DMS79 treated with DMSO at 0.1 percent for 48 hours (cell line): ENCODE measurements at regions not wholly inside any gene's neighbourhood (a gene's known extent, or its start where the extent isn't known, plus 50 kb on each side); places are given as distances from the start of the nearest gene placed in this dataset.

Source experiments
- DNase-seq: peaks from one replicate; lab custom pipeline; 2025; lab: John Stamatoyannopoulos, UW

DNA sequence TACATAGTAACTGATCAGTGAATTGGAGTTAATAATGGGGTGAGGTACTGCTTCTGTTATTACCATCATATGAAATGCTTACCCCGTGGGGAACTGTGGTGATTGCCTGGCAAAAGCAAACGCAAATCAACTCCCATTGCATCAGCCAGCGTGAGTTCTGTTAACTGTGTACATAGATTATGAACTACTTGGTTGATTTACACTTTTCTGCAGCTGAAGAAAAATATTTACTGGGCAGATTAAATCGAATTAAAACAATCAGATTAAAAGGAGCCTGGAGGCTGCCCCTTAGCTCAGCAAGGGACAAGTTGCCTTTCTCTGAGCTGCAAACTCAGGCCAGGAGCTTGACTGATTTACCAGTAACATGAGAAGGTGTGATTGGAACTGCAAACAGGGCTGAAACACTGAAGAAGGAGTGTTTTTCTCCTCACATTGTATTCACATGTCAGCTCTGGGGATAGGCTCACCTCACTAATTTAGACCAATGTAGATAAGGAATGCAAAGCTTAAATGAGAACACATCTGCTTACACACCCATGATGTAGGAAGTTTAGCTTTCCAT lies 220.1 kb downstream of the OSR1 start:
- DNase-seq = no peak

DNA sequence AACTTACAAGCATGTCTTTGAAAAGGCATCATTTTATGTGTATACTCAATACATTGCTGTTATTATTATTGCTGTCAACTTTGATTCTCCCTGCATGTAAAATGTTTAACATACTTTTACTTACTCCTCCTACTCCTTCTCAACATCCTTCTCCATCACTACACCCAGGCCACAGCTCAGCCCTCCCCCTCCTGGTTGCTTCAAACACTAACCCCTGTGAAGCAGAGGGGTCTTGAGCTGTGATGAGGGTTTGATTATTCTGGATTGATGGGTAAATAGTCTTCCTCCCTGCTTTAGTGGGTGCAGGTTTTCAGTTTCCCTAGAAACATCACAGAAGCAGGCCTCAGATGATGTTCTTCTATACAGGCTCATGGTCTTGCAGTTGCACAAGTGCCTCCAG lies 221.0 kb downstream of the OSR1 start:
- no peak for DNase-seq

DNA sequence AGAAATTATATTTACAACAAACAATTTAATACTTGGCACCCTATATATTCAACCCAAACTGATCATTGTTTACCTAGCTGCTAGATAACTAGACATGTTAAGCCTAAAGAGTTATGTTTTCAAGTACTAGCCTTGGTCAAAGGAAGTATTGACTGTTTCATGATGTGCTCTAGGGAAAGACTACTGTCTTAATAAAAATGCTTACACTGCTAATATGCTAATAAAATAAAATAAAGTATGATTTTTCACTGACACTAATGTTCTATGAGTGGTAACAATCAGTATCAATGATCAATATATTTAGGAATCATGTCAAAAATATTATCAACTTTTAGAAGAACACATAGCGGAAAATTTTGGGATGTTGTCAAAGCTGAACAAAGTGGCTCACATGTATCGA lies 225.5 kb downstream of the OSR1 start:
- DNase-seq = no peak

DNA sequence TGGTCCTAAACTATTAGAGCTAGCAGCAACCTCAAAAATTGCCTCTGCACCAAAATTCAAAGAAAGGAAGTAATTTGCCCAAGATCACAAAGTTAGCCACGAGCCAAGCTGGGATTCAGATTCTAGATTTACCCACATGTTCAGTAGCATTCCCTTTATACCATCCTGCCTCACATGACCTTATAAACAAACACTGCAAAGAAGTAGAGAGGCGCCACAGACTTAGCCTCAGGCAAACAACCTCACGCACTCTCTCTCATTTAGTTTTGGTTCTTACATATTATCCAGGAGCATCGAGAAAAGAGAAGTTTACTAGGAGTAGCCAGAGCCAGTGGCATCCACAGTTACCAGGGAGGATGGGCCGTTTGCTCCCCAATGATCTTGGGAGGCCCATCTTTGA lies 226.6 kb downstream of the OSR1 start:
- DNase-seq = no peak

DNA sequence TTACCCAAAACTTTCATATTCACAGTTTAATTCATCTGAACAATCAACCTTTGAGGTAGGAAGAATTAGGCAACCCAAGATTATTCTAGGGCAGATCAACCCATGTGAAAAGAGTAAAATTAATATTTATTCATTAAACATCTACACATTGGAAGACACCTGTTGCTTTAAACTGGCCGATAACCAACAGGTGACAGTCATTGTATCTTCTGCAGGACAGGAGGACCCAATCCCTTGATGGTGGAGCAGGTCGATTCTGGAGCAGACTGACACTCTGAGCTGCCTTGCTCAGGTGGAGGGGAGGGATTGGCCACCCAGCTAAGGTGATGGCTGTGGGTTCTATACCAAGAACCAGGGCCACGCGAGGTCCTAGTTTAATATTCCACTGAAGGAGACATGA lies 230.3 kb downstream of the OSR1 start:
- DNase-seq = no peak

DNA sequence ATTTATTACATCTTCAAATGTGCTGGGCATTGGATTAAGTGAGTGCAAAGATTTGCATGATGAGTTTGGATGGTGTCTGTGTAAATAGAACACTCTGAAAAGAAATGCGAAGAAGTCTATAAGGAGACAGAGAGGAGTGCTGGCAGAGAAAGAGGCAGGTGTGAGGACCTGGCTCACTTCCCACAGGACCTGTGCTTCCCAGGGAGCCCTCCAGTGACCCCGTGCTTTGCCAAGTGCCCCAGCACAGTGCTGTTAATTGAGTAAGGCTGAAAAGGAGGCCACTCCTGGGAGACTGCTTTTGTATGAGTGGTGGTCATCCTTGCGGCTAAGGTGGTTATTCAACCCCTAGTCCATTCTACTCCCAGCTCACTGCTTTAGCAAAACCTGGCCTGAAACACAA lies 230.8 kb downstream of the OSR1 start:
- no peak for DNase-seq

DNA sequence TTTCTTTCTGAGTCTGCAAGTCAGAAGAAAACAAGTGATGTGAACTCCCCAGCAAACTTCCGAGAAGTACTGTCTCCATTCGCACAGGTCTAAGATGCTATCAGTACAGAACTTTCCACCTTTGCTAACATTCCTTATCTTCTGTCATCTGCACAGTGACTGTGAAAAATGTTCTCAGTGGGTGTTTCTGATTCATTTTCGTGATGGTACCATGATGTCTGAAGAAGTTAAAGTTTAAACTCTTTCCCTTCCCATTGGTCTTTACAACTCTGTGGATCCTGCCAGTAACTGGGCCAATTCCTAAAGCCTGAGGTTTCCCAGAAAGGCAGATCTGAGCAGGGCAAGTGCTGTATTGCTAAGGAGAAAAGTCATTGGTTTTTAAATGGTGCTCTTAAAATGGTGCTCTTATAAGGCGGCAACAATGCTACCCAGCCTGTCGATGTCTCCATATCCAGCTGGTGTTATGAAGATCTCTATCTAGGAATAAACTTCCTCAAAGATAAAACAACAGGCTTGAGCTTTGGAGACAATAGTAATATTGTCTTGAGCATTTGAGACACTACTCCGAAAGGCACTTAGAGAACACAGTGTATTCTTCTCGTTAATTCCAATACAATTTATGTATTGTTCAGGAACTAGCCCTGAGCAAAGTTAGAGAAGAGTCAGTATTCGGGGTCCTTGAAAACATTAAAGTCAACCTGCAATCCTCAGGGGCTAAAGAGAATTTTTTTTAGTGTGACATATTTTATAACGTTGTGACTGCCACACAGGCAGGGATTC lies 232.3 kb downstream of the OSR1 start:
- DNase-seq = no peak

DNA sequence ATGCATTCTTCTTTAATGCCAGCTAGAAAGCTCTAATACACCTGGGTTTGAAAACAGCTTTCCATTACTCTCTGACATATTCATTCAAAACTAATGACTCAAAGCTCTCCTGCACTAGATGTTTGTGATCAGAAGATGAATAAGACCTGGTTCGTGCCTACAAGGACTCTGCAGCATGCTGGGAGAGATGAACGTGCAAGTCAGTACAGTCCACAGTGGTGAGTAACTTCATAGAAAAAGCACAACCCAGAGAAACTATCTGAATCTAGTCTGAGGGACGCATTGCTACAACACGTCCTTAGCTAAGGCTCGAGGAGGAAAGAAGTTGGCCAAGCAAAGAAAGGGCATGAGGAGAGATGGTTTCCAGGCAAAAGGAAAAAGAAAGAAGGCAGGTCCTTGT lies 234.3 kb downstream of the OSR1 start:
- no peak for DNase-seq

DNA sequence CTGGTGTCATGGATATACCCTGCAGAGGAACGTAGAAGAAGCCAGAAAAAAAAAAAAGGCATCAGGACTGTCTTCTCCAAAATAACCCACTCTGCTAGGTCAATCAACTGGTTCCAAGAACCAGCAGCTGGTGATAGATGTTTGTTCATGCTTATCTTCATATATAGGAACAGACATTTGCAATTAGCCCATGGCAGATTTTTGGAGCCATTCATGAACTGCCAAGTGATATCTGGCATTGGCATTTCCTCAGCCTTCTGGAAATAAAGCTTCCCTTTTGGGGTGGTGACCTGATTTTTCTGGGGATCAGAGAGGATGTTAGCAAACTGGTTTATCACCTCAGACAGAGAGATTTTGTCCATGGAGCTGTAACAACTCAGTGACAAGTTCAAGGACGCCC lies 234.9 kb downstream of the OSR1 start:
- no peak for DNase-seq

DNA sequence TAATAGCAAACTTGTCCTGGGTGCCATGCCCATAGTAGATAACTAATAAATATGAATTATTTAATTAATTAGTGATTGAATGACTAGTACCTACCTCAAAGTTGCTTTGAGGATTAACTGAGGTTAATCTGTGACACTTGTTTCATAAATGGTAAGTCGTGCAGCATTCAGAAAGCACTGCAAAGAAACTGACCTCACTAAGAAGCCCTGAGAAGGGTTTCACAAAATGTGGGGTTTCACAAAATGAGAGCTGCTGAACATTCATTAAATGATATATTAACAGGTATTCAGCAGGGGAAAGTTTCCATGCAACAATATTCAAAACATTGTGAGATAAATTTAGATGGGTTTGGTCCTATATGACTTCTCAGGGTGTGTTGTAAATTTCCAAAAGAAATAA lies 236.2 kb downstream of the OSR1 start:
- no peak for DNase-seq

DNA sequence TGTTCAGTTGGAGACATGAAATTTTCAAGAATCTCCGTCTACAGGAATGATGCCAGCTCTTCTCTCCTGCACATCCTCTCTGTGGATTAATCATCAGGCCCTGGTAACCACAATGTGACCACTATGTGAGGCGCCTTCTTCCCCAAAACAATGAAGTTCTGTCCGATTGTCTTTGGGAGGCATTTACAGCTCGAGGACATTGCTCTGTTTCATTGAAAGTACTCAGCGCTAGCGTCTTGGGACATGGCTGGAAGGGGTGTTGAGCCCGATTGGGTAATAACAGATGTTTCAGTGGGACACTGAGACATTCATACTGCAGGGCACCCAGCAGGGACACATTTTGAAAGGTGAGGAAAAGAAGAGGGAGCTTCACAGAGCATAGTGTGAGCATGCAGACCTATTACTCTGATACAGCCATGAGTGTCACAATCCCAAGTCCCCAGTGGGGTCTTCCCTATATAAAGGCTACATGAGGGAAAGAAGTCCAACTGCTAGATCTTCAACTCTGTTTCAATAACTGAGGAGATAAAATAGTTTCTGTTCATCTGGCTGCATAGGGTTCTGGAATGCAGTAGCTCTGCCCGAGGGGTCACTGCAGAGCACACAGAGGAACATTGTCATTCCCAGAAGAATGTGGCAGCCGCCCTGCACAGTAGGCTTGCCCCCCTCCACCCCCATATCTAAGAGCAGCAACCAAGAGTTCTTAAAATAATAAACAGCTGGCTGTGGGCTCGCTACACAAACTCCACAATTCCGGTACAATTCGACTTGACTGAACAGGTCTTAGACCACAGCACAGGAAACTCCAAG lies 237.3 kb downstream of the OSR1 start:
- no peak for DNase-seq

DNA sequence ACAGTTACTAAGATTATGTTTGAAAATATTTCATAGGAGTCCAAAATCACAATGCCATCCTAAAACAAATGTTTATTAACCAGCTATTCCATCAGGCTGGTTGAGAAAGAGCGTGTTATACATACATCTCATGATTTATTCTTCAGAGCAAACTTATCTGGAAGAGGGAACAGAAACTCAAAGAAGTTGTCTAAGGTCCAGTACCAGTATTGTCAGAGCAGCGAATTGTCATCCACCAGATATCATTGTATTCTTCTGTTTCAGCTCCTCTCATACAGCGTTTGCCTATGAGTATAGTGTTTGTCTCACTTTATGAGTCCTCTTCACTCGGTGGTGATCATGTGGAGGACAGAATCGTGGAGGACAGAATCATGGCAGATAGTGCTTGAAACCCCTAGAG lies 238.2 kb downstream of the OSR1 start:
- no peak for DNase-seq

DNA sequence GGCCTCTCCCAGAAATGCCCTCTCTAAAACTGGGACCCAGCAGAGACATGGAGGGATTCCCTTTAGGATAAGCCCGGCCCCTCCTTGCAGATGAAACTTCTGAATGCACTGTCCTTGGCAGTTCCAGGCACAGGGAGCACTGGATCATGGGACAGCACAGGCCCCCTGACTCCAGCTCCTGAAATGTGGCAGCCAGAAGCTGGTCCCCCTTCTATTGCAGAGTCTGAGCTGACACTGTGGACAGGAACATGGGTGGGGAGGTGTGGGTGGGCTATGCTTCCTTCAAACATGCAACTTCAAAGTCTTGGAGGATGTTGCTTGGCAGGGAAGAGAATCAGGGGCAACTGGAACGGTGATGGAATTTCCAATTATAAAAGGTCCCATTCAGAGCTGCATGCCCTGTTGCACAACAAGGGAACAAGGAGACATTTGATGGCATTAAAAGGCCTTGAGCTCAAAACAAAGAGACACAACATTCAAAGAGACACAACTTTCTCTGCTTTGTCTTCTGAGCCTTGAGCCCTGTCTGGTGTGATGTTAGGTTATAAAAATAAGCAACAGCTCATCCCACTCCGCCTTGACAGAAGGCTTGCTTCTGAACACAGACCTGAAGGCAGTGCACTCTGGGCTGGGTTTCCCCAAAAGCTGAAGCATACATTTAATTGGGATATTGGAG lies 239.0 kb downstream of the OSR1 start:
- no peak for DNase-seq

DNA sequence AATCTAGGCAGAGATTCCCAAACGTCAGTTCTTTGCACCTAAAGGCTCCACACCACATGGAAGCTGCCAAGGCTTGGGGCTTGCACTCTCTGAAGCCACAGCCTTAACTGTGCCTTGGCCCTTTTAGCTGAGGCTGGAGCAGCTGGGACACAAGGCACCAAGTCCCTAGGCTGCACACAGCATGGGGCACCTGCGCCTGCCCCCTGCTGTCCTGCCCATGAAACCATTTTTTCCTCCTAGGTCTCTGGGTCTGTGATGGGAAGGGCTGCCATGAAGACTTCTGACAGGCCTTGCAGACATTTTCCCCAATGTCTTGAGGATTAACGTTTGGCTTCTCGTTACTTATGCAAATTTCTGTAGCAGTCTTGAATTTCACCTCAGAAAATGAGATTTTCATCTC lies 241.5 kb downstream of the OSR1 start:
- no peak for DNase-seq

DNA sequence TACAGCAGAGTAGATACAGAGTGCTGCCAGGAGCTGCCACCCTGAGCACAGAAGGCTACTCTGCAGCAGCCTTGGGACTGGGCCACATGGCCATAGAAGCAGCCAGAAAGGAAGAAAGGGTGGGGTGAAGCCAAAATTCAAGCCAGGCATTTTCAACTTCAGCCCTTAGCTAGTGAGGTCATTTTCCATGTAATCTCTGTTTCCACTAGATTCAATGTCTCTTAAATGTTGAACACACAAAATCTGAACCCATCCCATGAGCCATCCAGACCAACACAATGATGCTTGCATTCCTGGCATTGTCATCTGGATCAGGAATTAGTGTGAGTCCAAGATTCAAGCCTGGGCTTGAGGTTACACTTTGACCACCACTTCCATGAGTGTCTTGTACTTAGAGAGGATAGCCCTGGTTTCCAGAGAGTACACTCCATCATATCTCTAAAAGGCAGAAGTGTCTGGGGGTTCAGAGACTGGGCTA lies 243.6 kb downstream of the OSR1 start:
- no peak for DNase-seq

DNA sequence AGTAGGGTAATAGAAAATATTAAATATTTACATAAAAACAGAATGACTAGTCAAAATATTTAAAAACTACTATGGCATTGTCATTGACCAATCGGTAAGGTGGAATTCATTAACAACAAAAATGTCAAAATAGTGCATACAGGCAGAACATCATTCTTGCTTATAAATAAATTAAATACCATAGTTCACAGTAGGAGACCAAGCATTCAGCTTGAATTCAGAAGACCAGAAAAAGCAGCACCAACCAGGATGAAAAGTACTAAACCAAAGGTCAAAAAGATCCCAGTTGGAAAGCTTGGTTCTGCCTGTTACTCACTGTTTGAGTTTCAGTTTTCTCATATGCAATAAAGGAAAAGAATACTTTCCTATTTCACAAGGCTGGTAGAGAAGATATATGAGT lies 244.3 kb downstream of the OSR1 start:
- DNase-seq = no peak

DNA sequence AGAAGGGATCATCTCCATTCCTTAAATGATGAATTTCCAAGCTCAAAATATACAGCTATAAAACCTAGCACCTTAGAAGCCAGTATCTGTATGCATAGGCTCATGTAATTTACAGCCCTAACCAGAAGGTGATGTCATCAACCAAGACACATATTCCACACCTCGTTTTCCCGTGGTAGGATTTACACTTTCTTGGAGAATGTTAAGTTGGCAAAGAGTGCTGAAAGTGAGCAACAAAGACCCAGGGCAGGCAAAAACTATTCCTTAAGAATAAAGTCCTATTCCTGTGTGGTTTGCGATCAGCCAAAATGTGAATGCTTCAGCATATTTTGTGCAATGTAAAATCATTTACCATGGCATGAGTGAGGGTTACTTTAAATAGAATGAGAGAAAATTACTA lies 247.1 kb downstream of the OSR1 start:
- DNase-seq = no peak

DNA sequence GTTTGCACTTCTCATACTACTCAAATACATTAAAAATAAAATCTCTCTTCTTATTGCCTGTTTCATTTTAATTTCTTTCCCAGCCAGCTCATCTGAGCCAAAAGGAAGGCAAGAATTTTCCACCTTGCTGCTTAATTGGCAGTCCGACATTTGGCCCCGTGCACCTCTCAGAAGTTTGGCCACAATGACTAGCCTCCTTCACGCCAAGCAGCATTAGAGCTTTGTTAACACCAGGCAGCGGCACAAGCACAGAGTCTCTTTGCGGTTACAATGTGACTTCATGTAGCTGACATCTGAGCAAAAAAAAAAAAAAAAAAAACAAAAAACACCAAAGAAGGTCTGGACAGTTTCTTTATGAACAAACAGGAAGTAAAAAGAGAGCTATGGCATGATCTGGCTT lies 248.9 kb downstream of the OSR1 start:
- no peak for DNase-seq

DNA sequence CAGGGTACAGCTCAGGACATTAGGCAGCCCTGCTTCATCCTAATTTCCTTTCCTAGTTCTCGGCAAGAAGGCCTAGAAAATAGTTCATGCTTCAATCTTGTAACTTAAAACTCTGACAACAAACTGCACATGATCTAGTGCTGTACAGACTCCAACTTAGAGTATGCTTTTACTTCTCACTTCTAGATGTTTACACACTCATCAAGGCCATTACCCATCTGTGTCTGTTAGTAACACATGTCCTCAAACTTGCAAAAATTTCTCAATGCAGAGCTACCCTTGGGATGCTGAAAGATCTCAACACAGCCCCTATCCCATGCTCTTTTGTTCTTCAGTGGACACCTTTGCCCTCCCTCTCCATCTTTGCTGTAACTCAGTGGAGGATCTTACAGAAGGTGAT lies 252.0 kb downstream of the OSR1 start:
- DNase-seq = no peak

DNA sequence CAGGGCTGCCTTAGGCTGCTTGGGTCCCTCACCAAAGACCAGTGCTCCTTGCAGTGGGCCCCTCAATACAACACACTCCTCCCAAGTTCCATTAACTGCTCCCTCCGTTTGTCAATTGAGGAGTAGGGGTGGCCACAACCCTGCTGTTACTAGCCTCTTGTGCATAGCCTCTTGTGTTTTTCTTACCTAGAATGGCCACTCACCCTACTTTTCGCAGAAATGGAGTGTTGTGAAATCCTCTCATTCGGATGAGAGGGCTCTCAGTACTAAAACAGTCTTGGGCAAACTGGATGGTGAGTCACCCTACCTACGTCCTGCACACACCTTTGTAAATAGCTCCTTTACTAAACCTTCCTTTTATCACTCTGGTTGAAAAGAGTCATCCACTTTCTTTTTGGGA lies 253.9 kb downstream of the OSR1 start:
- no peak for DNase-seq

DNA sequence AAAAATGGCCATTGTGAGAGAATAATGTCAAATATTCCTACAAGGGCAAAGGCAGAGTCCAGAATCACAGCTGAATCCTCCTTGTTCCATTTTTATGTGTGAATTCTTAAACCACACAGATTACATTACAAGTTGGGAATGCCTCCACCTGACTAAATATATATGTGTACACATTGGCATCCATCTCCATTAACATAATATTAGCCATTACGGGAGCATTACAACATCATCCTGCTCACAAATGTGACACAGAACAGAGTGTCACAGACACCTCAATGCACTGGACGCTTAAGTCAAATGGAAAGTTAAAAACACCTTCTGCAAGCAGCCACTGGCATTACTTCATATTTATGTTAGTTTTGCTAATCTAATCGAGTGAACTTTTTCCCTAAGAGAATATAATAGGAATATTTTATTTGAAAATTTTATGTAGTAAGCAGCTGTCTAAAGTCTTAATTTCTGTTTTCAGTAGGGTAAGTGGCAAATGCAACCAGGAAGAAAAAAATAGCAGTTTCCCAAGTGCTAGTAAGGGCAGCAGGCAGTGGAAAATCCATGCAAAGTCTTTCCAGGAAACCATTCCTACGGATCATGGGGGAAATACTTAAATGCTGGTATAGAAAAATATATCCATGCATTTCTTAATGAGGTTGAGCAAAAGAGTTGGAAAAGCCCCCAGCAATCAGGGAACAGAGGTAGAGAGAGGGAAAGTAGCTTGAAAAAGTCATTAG lies 255.6 kb downstream of the OSR1 start:
- no peak for DNase-seq

DNA sequence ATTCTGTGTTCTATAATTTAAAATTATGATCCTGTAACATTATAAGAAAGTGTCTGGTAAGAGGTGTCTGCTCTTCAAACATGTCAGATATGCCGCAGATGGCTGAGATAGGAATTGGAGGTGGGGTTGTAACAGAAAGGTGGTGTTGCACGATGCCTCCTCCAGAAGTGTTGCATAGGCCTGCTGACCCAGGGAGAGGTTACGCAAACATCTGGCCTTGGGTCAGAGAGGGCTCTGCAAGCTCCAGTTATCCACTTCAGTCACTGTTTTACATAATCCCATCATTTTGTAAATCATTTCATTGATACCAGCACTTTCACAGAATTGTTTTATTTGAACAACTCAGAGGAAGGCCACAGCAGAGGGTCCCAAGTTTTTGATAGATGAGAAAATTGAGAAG lies 256.5 kb downstream of the OSR1 start:
- DNase-seq = no peak
